Breast epithelium (tissue), 3 donors: ENCODE measurements at regions not wholly inside any gene's neighbourhood (a gene's known extent, or its start where the extent isn't known, plus 50 kb on each side); places are given as distances from the start of the nearest gene placed in this dataset.

Experiments used
- POLR2A ChIP-seq: fragments of 450-650 bp; IDR thresholded peaks from one replicate; pipeline ENCODE4 v1.6.1; 2016; ENCODE audit warnings: antibody characterized with exemption, mild to moderate bottlenecking, moderate library complexity
- POLR2AphosphoS5 ChIP-seq, 3 donors: sonication (generic); formaldehyde crosslinking; IDR thresholded peaks; one replicate each; pipeline ENCODE4 v1.6.1; 2017; ENCODE audit warnings: antibody characterized with exemption in 3 of 3
- TF ChIP-seq, protein P1 (sequence below), 3 donors: fragments of 450-650 bp; IDR thresholded peaks; one replicate each; pipeline ENCODE4 v1.5.1; 2016 to 2017; ENCODE audit warnings: antibody characterized with exemption in 3 of 3, mild to moderate bottlenecking in 3 of 3, moderate library complexity in 3 of 3

DNA sequence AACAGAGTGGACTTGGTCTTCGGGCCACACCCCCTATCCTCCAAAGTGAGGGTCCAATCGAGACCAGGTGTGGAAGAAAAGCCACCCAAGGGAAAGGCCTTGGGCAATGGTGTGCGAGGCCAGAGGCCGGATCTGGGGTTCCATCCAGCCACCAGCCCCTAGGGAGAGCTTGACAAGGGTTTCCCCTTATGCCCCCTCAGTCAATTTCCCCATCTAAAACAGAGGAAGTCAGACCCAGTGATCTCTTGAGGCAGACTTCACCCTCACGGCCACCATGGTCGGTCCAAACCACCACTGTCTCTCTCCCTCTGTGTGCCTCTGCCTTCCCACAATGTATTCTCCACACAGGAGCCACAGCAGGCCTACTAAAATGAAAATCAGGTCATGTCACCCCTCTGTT lies 82.9 kb downstream of the C5orf15 start:
- TF ChIP-seq, protein P1, sequence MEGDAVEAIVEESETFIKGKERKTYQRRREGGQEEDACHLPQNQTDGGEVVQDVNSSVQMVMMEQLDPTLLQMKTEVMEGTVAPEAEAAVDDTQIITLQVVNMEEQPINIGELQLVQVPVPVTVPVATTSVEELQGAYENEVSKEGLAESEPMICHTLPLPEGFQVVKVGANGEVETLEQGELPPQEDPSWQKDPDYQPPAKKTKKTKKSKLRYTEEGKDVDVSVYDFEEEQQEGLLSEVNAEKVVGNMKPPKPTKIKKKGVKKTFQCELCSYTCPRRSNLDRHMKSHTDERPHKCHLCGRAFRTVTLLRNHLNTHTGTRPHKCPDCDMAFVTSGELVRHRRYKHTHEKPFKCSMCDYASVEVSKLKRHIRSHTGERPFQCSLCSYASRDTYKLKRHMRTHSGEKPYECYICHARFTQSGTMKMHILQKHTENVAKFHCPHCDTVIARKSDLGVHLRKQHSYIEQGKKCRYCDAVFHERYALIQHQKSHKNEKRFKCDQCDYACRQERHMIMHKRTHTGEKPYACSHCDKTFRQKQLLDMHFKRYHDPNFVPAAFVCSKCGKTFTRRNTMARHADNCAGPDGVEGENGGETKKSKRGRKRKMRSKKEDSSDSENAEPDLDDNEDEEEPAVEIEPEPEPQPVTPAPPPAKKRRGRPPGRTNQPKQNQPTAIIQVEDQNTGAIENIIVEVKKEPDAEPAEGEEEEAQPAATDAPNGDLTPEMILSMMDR (IDR thresholded peaks at IDR 0.05), result no peak
- no peak for TF ChIP-seq POLR2AphosphoS5 (IDR thresholded peaks at IDR 0.05)
- no peak for TF ChIP-seq POLR2A
